SJSA1 (cell line): ENCODE measurements at regions not wholly inside any gene's neighbourhood (a gene's known extent, or its start where the extent isn't known, plus 50 kb on each side); places are given as distances from the start of the nearest gene placed in this dataset.

Source experiments
- DNase-seq, 2 experiments: peaks; one replicate each; pipeline ENCODE4 v3.0.0-alpha.2; 2015 to 2020; ENCODE audit warnings: low spot score in 2 of 2, low read depth in 1 of 2
- H3K27ac ChIP-seq: fragments of 250-450 bp; sonication (Bioruptor Pico); 2 replicates; pipeline ENCODE4 v1.5.1; 2020; ENCODE audit warnings: mild to moderate bottlenecking, moderate library complexity
- H3K27me3 ChIP-seq: fragments of 250-450 bp; sonication (Bioruptor Pico); replicated peaks from 2 replicates; pipeline ENCODE4 v1.5.1; 2020; ENCODE audit warnings: mild to moderate bottlenecking, moderate library complexity
- H3K36me3 ChIP-seq: fragments of 250-450 bp; sonication (Bioruptor Pico); 2 replicates; pipeline ENCODE4 v1.5.1; 2020; ENCODE audit warnings: mild to moderate bottlenecking
- H3K4me1 ChIP-seq: fragments of 250-450 bp; sonication (Bioruptor Pico); replicated peaks from 2 replicates; pipeline ENCODE4 v1.6.1; 2021; ENCODE audit warnings: mild to moderate bottlenecking
- H3K4me3 ChIP-seq: fragments of 250-450 bp; sonication (Bioruptor Pico); 2 replicates; pipeline ENCODE4 v1.5.1; 2020; ENCODE audit warnings: mild to moderate bottlenecking
- H3K9me3 ChIP-seq: fragments of 250-450 bp; sonication (Bioruptor Pico); replicated peaks from 2 replicates; pipeline ENCODE4 v1.5.1; 2020; ENCODE audit warnings: mild to moderate bottlenecking

- Histone ChIP-seq H3K36me3 (no peaks in the 10 kb centered on the region), H3K4me1 (no peaks in the 10 kb centered on the region), H3K9me3 (no peaks in the 10 kb centered on the region), H3K27me3 (no peaks in the 10 kb centered on the region), H3K27ac (no peak overlapping the region), H3K4me3 (no peak overlapping the region)
- no peak for DNase-seq
These were observed 322.3 kb upstream of the FAT3 start for GRCh38 chr11:91902312-91902711.

GRCh38 chr11:91880660-91881059, 344.0 kb upstream of the FAT3 start:
- Histone ChIP-seq H3K27me3 (no peaks in the 10 kb centered on the region), H3K9me3 (no peaks in the 10 kb centered on the region), H3K4me1 (no peaks in the 10 kb centered on the region), H3K4me3 (no peak overlapping the region), H3K36me3 (no peaks in the 10 kb centered on the region), H3K27ac (no peak overlapping the region)
- no peak for DNase-seq

- no peak overlapping the region for H3K27ac ChIP-seq
- no peaks in the 10 kb centered on the region for H3K4me1 ChIP-seq
- H3K4me3 ChIP-seq: no peak overlapping the region
- DNase-seq: no peak
- no peaks in the 10 kb centered on the region for H3K36me3 ChIP-seq
- no peaks in the 10 kb centered on the region for H3K9me3 ChIP-seq
- H3K27me3 ChIP-seq: no peaks in the 10 kb centered on the region
These were observed 347.9 kb upstream of the FAT3 start for GRCh38 chr11:91876746-91877145.

GRCh38 chr11:91872243-91872642, 352.4 kb upstream of the FAT3 start:
- H3K36me3 ChIP-seq: no peaks in the 10 kb centered on the region
- no peaks in the 10 kb centered on the region for H3K4me1 ChIP-seq
- DNase-seq: no peak
- H3K9me3 ChIP-seq: no peaks in the 10 kb centered on the region
- no peaks in the 10 kb centered on the region for H3K27me3 ChIP-seq
- no peak overlapping the region for H3K4me3 ChIP-seq
- no peak overlapping the region for H3K27ac ChIP-seq

- H3K27me3 ChIP-seq: no peaks in the 10 kb centered on the region
- no peaks in the 10 kb centered on the region for H3K9me3 ChIP-seq
- no peak for DNase-seq
- no peaks in the 10 kb centered on the region for H3K4me1 ChIP-seq
- H3K4me3 ChIP-seq: no peak overlapping the region
- no peak overlapping the region for H3K27ac ChIP-seq
- no peaks in the 10 kb centered on the region for H3K36me3 ChIP-seq
These were observed 352.8 kb upstream of the FAT3 start for GRCh38 chr11:91871791-91872190.

GRCh38 chr11:91871048-91871447, 353.6 kb upstream of the FAT3 start:
- no peak for DNase-seq
- H3K36me3 ChIP-seq: no peaks in the 10 kb centered on the region
- no peaks in the 10 kb centered on the region for H3K27me3 ChIP-seq
- H3K4me1 ChIP-seq: no peaks in the 10 kb centered on the region
- H3K27ac ChIP-seq: no peak overlapping the region
- no peaks in the 10 kb centered on the region for H3K9me3 ChIP-seq
- H3K4me3 ChIP-seq: no peak overlapping the region

- Histone ChIP-seq H3K9me3 (no peaks in the 10 kb centered on the region), H3K27me3 (no peaks in the 10 kb centered on the region), H3K4me1 (no peaks in the 10 kb centered on the region), H3K4me3 (no peak overlapping the region), H3K27ac (no peak overlapping the region), H3K36me3 (no peaks in the 10 kb centered on the region)
- no peak for DNase-seq
These were observed 354.9 kb upstream of the FAT3 start for GRCh38 chr11:91869686-91870085.

GRCh38 chr11:91866642-91867041, 358.0 kb upstream of the FAT3 start:
- H3K36me3 ChIP-seq: no peaks in the 10 kb centered on the region
- no peaks in the 10 kb centered on the region for H3K9me3 ChIP-seq
- no peak for DNase-seq
- no peaks in the 10 kb centered on the region for H3K27me3 ChIP-seq
- H3K4me3 ChIP-seq: no peak overlapping the region
- H3K4me1 ChIP-seq: no peaks in the 10 kb centered on the region
- H3K27ac ChIP-seq: no peak overlapping the region

GRCh38 chr11:91860661-91861060, 364.0 kb upstream of the FAT3 start:
- Histone ChIP-seq H3K27ac (no peak overlapping the region), H3K4me1 (no peaks in the 10 kb centered on the region), H3K27me3 (no peaks in the 10 kb centered on the region), H3K4me3 (no peak overlapping the region), H3K9me3 (no peaks in the 10 kb centered on the region), H3K36me3 (no peaks in the 10 kb centered on the region)
- DNase-seq: no peak

- no peaks in the 10 kb centered on the region for H3K9me3 ChIP-seq
- DNase-seq: no peak
- no peaks in the 10 kb centered on the region for H3K36me3 ChIP-seq
- H3K4me3 ChIP-seq: no peak overlapping the region
- H3K27me3 ChIP-seq: no peaks in the 10 kb centered on the region
- H3K27ac ChIP-seq: no peak overlapping the region
- no peaks in the 10 kb centered on the region for H3K4me1 ChIP-seq
These were observed 365.0 kb upstream of the FAT3 start for GRCh38 chr11:91859666-91860065.

- Histone ChIP-seq H3K27ac (no peak overlapping the region), H3K9me3 (no peaks in the 10 kb centered on the region)
- DNase-seq: no peak
These were observed 367.4 kb upstream of the FAT3 start for GRCh38 chr11:91857179-91857578.

GRCh38 chr11:91854780-91855179, 369.8 kb upstream of the FAT3 start:
- no peaks in the 10 kb centered on the region for H3K4me1 ChIP-seq
- H3K27me3 ChIP-seq: no peaks in the 10 kb centered on the region
- H3K36me3 ChIP-seq: no peaks in the 10 kb centered on the region
- no peak overlapping the region for H3K4me3 ChIP-seq
- no peaks in the 10 kb centered on the region for H3K9me3 ChIP-seq
- no peak for DNase-seq
- H3K27ac ChIP-seq: no peak overlapping the region

More at GRCh38 chr11:91857179-91857578, 367.4 kb upstream of the FAT3 start:
- no peaks in the 10 kb centered on the region for H3K36me3 ChIP-seq
- no peaks in the 10 kb centered on the region for H3K27me3 ChIP-seq
- no peak overlapping the region for H3K4me3 ChIP-seq
- no peaks in the 10 kb centered on the region for H3K4me1 ChIP-seq

GRCh38 chr11:91854171-91854570, 370.4 kb upstream of the FAT3 start:
- H3K4me1 ChIP-seq: no peaks in the 10 kb centered on the region
- H3K4me3 ChIP-seq: no peak overlapping the region
- H3K36me3 ChIP-seq: no peaks in the 10 kb centered on the region
- no peak for DNase-seq
- no peak overlapping the region for H3K27ac ChIP-seq
- no peaks in the 10 kb centered on the region for H3K9me3 ChIP-seq
- H3K27me3 ChIP-seq: no peaks in the 10 kb centered on the region

- no peaks in the 10 kb centered on the region for H3K9me3 ChIP-seq
- no peaks in the 10 kb centered on the region for H3K36me3 ChIP-seq
- H3K27ac ChIP-seq: no peak overlapping the region
- no peaks in the 10 kb centered on the region for H3K4me1 ChIP-seq
- no peak for DNase-seq
- H3K4me3 ChIP-seq: no peak overlapping the region
- no peaks in the 10 kb centered on the region for H3K27me3 ChIP-seq
These were observed 372.7 kb upstream of the FAT3 start for GRCh38 chr11:91851908-91852307.

- Histone ChIP-seq H3K27ac (no peak overlapping the region), H3K4me3 (no peak overlapping the region), H3K4me1 (no peaks in the 10 kb centered on the region), H3K9me3 (no peaks in the 10 kb centered on the region), H3K36me3 (no peaks in the 10 kb centered on the region), H3K27me3 (no peaks in the 10 kb centered on the region)
- no peak for DNase-seq
These were observed 373.9 kb upstream of the FAT3 start for GRCh38 chr11:91850533-91851275.
